Right lobe of liver (tissue), 4 donors: ENCODE measurements at regions not wholly inside any gene's neighbourhood (a gene's known extent, or its start where the extent isn't known, plus 50 kb on each side); places are given as distances from the start of the nearest gene placed in this dataset.

Experiments
- POLR2A ChIP-seq: fragments of 450-650 bp; IDR thresholded peaks from one replicate; pipeline ENCODE4 v1.6.1; 2017; ENCODE audit warnings: antibody characterized with exemption, mild to moderate bottlenecking
- TF ChIP-seq, protein P1 (sequence below), 4 donors: fragments of 200-600 bp in 3 of 4; fragments of 450-650 bp in 1 of 4; IDR thresholded peaks; one replicate each; pipeline versions ENCODE4 v1.5.1 to v1.8.0; 2016 to 2022; ENCODE audit warnings: antibody characterized with exemption in 4 of 4, mild to moderate bottlenecking in 2 of 4
- donor health status: DM: no; HTN: no; CAD: no.
- donor health status: DM: no; HTN: no; CAD: no.
- donor health status: DM: no; HTN: yes; CAD: no.

GRCh38 chr5:33340195-33340594 is 100.6 kb upstream of the TARS1 start:
- TF ChIP-seq, protein P1, sequence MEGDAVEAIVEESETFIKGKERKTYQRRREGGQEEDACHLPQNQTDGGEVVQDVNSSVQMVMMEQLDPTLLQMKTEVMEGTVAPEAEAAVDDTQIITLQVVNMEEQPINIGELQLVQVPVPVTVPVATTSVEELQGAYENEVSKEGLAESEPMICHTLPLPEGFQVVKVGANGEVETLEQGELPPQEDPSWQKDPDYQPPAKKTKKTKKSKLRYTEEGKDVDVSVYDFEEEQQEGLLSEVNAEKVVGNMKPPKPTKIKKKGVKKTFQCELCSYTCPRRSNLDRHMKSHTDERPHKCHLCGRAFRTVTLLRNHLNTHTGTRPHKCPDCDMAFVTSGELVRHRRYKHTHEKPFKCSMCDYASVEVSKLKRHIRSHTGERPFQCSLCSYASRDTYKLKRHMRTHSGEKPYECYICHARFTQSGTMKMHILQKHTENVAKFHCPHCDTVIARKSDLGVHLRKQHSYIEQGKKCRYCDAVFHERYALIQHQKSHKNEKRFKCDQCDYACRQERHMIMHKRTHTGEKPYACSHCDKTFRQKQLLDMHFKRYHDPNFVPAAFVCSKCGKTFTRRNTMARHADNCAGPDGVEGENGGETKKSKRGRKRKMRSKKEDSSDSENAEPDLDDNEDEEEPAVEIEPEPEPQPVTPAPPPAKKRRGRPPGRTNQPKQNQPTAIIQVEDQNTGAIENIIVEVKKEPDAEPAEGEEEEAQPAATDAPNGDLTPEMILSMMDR (IDR thresholded peaks at IDR 0.05) = no peak
- no peak for TF ChIP-seq POLR2A
